ENCODE measurements at regions not wholly inside any gene's neighbourhood (a gene's known extent, or its start where the extent isn't known, plus 50 kb on each side); places are given as distances from the start of the nearest gene placed in this dataset.

- no peak for DNase-seq (ENCODE audit: extremely low spot score in 2 of 2)
- no peaks in the 10 kb centered on the region for H3K36me3 ChIP-seq
- H3K4me1 ChIP-seq: no peaks in the 10 kb centered on the region
- intact Hi-C loops (cut with DNase I): no loop called here
- TF ChIP-seq POLR2AphosphoS5 (IDR thresholded peaks at IDR 0.05; ENCODE audit: insufficient read depth in 1 of 2, low read depth in 1 of 2) (no peak), CTCF (IDR thresholded peaks at IDR 0.05) (peak in 1 of 3 experiments; percentile 21)
- no peaks in the 10 kb centered on the region for H3K9me3 ChIP-seq
- no peaks in the 10 kb centered on the region for H3K27me3 ChIP-seq
- no peak overlapping the region for H3K4me3 ChIP-seq
- no peak overlapping the region for H3K27ac ChIP-seq
Measured at GRCh38 chr1:233518344-233518743, 95.6 kb upstream of the KCNK1 start.

- no peak for DNase-seq (ENCODE audit: extremely low spot score in 2 of 2)
- Histone ChIP-seq H3K27me3 (no peaks in the 10 kb centered on the region), H3K4me1 (no peaks in the 10 kb centered on the region), H3K27ac (no peak overlapping the region), H3K36me3 (no peaks in the 10 kb centered on the region), H3K9me3 (no peaks in the 10 kb centered on the region), H3K4me3 (no peak overlapping the region)
- peak in 1 of 2 donors; percentile 46 for TF ChIP-seq POLR2AphosphoS5 (IDR thresholded peaks at IDR 0.05; ENCODE audit: insufficient read depth in 1 of 2, low read depth in 1 of 2)
- no peak for TF ChIP-seq CTCF (IDR thresholded peaks at IDR 0.05)
- no peak for TF ChIP-seq POLR2A (IDR thresholded peaks at IDR 0.05)
- intact Hi-C loops (cut with DNase I): no loop called here
Measured at GRCh38 chr1:233520261-233521191, 93.4 kb upstream of the KCNK1 start.

GRCh38 chr1:233523047-233523446 is 90.9 kb upstream of the KCNK1 start:
- no peaks in the 10 kb centered on the region for H3K27me3 ChIP-seq
- H3K9me3 ChIP-seq: no peaks in the 10 kb centered on the region
- no peak for DNase-seq (ENCODE audit: extremely low spot score in 2 of 2)
- no peak overlapping the region for H3K4me3 ChIP-seq
- no peak overlapping the region for H3K27ac ChIP-seq
- no peaks in the 10 kb centered on the region for H3K4me1 ChIP-seq
- TF ChIP-seq CTCF (IDR thresholded peaks at IDR 0.05) (no peak), POLR2A (IDR thresholded peaks at IDR 0.05) (no peak), POLR2AphosphoS5 (IDR thresholded peaks at IDR 0.05; ENCODE audit: insufficient read depth in 1 of 2, low read depth in 1 of 2) (no peak)
- intact Hi-C loops (cut with DNase I): no loop called here
- no peaks in the 10 kb centered on the region for H3K36me3 ChIP-seq

- Histone ChIP-seq H3K4me1 (no peaks in the 10 kb centered on the region), H3K9me3 (no peaks in the 10 kb centered on the region), H3K36me3 (no peaks in the 10 kb centered on the region), H3K27me3 (no peaks in the 10 kb centered on the region), H3K27ac (no peak overlapping the region), H3K4me3 (no peak overlapping the region)
- no peak for DNase-seq (ENCODE audit: extremely low spot score in 2 of 2)
- no peak for TF ChIP-seq CTCF (IDR thresholded peaks at IDR 0.05)
- intact Hi-C loops (cut with DNase I): no loop called here
Measured at GRCh38 chr1:233527818-233528217, 86.1 kb upstream of the KCNK1 start.

GRCh38 chr1:233530665-233531386 is 83.1 kb upstream of the KCNK1 start:
- DNase-seq (ENCODE audit: extremely low spot score in 2 of 2): no peak
- H3K4me3 ChIP-seq: no peak overlapping the region
- TF ChIP-seq POLR2A (IDR thresholded peaks at IDR 0.05) (no peak), POLR2AphosphoS5 (IDR thresholded peaks at IDR 0.05; ENCODE audit: insufficient read depth in 1 of 2, low read depth in 1 of 2) (no peak), CTCF (IDR thresholded peaks at IDR 0.05) (no peak)
- H3K27me3 ChIP-seq: no peaks in the 10 kb centered on the region
- intact Hi-C loops (cut with DNase I): no loop called here
- no peaks in the 10 kb centered on the region for H3K4me1 ChIP-seq
- H3K36me3 ChIP-seq: no peaks in the 10 kb centered on the region
- no peaks in the 10 kb centered on the region for H3K9me3 ChIP-seq
- H3K27ac ChIP-seq: no peak overlapping the region

Measured in vagina (tissue), 2 donors.